Testis (tissue), 2 donors: ENCODE measurements at regions not wholly inside any gene's neighbourhood (a gene's known extent, or its start where the extent isn't known, plus 50 kb on each side); places are given as distances from the start of the nearest gene placed in this dataset.
"Not testable (repeated sequence)": the region's sequence is repeated elsewhere in the genome, so short reads cannot be mapped to it uniquely, and the experiment has no call there.

Experiments
- DNase-seq: peaks from one replicate; pipeline ENCODE4 v3.0.0-alpha.2; 2019
- H3K27ac ChIP-seq, 2 donors: fragments of 200-600 bp; sonication (generic); one replicate each; pipeline ENCODE4 v1.5.1; 2019
- H3K27me3 ChIP-seq: fragments of 200-600 bp; sonication (generic); one replicate; pipeline ENCODE4 v1.5.1; 2019
- H3K36me3 ChIP-seq: fragments of 200-600 bp; sonication (generic); one replicate; pipeline ENCODE4 v1.5.1; 2017; ENCODE audit warnings: low read depth; ENCODE audit errors: missing control alignments
- H3K4me1 ChIP-seq: fragments of 200-600 bp; sonication (generic); one replicate; pipeline ENCODE4 v1.5.1; 2019
- H3K4me3 ChIP-seq, 2 donors: fragments of 200-600 bp; sonication (generic); one replicate each; pipeline ENCODE4 v1.5.1; 2017 to 2019
- H3K9me3 ChIP-seq: fragments of 200-600 bp; sonication (generic); one replicate; pipeline ENCODE4 v1.5.1; 2017
- POLR2A ChIP-seq: fragments of 450-650 bp; IDR thresholded peaks from one replicate; pipeline ENCODE4 v1.6.1; 2017; ENCODE audit warnings: antibody characterized with exemption, mild to moderate bottlenecking, moderate library complexity
- WGBS, 2 donors: methylation state at CpG; one replicate each; pipeline ENCODE4 v1.1.5; 2018; 5-methylcytosine and 5-hydroxymethylcytosine counted together
- intact Hi-C: fragments of 100-400 bp; cut with DNase I; formaldehyde crosslinking; loops from one replicate; pipeline ENCODE4 v1.15.1; 2023; ENCODE audit warnings: low total_unique reads
- TF ChIP-seq, protein P1 (sequence below), 3 experiments: fragments of 450-650 bp in 2 of 3; fragments of 200-600 bp in 1 of 3; sonication (generic) in 1 of 3; IDR thresholded peaks; one replicate each; pipeline ENCODE4 v1.5.1; 2016 to 2019; ENCODE audit warnings: antibody characterized with exemption in 3 of 3, mild to moderate bottlenecking in 2 of 3, moderate library complexity in 1 of 3

DNA sequence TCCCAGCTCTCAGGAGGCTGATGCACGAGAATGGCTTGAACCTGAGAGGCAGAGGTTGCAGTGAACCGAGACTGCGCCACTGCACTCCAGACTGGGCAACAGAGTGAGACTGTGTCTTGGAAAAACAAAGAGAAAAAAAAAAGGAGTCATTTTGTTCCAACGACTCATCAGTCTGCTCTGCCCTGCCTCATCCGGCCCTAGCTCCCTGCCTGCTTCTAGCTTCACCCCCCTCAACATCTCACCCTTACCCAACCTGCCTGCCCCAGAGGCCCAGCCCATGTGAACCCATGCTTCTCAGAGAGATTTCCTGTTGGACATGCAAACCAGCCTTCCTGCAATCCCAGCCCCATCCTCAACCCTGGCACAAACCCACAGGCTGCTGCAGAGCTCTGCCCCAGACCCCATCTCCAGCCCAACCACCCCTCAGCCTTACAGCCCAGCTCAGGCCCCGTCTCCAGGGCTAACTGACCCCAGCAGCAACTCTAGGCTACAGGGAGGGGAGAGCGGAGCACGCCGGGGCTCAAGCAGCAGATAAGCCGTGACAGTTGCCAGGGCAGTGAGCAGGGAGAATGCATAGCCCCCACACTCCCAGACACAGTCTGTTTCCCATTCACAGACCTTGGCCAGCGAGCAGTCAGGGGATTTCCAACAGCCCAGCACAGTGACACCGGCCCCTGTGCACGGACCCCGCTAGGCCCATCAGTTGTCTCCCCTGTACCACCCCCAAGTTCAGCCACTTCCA, 86.0 kb upstream of the KCTD7 start:
- Histone ChIP-seq H3K36me3 (no peaks in the 10 kb centered on the region), H3K27me3 (no peaks in the 10 kb centered on the region), H3K4me1 (peaks cover 18% of the 10 kb centered on the region), H3K4me3 (no peak overlapping the region), H3K9me3 (no peaks in the 10 kb centered on the region), H3K27ac (peak overlapping the region in 1 of 2 donors; percentile 41)
- peak; percentile 67 for DNase-seq
- 40 to 45% methylated on average over 14 of the region's 14 CpGs for WGBS, 2 donors
- intact Hi-C loops: no loop called here
- TF ChIP-seq, protein P1, sequence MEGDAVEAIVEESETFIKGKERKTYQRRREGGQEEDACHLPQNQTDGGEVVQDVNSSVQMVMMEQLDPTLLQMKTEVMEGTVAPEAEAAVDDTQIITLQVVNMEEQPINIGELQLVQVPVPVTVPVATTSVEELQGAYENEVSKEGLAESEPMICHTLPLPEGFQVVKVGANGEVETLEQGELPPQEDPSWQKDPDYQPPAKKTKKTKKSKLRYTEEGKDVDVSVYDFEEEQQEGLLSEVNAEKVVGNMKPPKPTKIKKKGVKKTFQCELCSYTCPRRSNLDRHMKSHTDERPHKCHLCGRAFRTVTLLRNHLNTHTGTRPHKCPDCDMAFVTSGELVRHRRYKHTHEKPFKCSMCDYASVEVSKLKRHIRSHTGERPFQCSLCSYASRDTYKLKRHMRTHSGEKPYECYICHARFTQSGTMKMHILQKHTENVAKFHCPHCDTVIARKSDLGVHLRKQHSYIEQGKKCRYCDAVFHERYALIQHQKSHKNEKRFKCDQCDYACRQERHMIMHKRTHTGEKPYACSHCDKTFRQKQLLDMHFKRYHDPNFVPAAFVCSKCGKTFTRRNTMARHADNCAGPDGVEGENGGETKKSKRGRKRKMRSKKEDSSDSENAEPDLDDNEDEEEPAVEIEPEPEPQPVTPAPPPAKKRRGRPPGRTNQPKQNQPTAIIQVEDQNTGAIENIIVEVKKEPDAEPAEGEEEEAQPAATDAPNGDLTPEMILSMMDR (IDR thresholded peaks at IDR 0.05): no peak
- TF ChIP-seq POLR2A: no peak

DNA sequence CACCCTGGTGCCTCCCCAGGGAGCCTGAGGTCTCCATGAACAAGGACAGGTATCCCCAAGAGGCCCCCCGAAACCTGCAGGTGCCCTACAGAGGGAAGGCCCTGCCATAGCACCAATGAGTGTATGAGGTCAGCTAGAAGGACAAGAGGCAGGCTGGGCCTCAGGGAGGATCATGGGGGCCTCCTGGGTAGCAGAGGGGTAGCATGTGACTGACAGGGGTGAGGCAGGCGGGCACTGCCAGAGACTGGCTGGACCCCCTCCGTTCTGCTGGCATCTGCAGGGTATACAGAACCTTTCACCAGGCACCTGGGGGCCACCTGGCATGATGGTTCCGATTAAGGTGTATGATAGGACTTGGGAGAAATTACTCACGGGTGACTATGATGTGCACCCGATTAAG, 79.2 kb upstream of the KCTD7 start:
- no peak for DNase-seq
- no peaks in the 10 kb centered on the region for H3K36me3 ChIP-seq
- TF ChIP-seq, protein P1 (IDR thresholded peaks at IDR 0.05): no peak
- TF ChIP-seq POLR2A: no peak

DNA sequence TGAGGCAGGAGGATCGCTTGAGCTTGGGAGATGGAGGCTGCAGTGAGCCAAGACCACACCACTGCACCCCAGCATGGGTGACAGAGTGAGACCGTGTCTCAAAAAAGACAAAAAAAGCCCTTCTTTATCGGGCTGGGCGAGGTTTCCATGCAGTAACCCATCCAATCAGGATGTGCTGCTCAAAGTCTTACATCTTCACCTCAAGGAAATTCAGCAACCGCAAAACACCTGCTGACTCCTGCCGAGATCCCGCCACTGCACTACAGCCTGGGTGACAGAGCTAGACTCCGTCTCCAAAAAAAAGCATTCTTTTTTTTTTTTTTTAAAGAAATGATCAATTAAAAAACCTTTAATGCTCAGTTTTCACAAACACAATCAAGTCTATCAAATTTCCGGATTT, 75.7 kb upstream of the KCTD7 start:
- no peak for DNase-seq

More for the DNA sequence above, 79.2 kb upstream of the KCTD7 start:
- Histone ChIP-seq H3K27ac (no peak overlapping the region), H3K4me3 (no peak overlapping the region), H3K27me3 (no peaks in the 10 kb centered on the region), H3K4me1 (no peaks in the 10 kb centered on the region), H3K9me3 (no peaks in the 10 kb centered on the region)
- WGBS, 2 donors: 81 to 92% methylated on average over 4 to 6 of the region's 6 CpGs
- intact Hi-C loops: no loop called here

DNA sequence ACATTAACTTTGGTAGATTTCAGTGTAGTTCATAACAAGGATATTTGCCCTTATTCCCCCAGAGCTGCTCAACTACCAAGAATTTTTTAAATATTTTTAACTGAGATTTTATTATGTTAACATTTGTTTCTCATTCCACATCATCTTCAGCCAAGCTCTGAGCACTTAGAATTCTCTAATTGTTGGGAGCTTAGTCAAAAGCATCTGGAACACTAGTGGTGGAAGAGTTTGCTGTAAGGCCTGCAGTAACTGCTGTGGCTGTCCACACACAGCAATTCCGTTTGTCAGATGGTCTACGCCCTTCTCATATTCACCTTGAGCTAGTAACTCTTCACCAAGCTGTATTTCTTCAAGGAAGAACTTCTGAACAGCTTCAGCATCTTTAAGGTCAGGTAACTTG, 75.0 kb upstream of the KCTD7 start:
- intact Hi-C loops, H3K27me3 ChIP-seq, H3K4me1 ChIP-seq, H3K36me3 ChIP-seq, DNase-seq, H3K9me3 ChIP-seq, H3K4me3 ChIP-seq, H3K27ac ChIP-seq: not testable (repeated sequence)
- WGBS, 2 donors: 57 to 65% methylated on average over 2 of the region's 2 CpGs

More for the DNA sequence above, 75.7 kb upstream of the KCTD7 start:
- peaks cover 6% of the 10 kb centered on the region for H3K4me1 ChIP-seq
- H3K36me3 ChIP-seq: no peaks in the 10 kb centered on the region
- H3K4me3 ChIP-seq: no peak overlapping the region
- H3K9me3 ChIP-seq: no peaks in the 10 kb centered on the region
- H3K27ac ChIP-seq: no peak overlapping the region
- no peak for TF ChIP-seq POLR2A
- TF ChIP-seq, protein P1 (IDR thresholded peaks at IDR 0.05): no peak
- intact Hi-C loops: no loop called here
- no peaks in the 10 kb centered on the region for H3K27me3 ChIP-seq
- 96 to 98% methylated on average over 9 of the region's 9 CpGs for WGBS, 2 donors

DNA sequence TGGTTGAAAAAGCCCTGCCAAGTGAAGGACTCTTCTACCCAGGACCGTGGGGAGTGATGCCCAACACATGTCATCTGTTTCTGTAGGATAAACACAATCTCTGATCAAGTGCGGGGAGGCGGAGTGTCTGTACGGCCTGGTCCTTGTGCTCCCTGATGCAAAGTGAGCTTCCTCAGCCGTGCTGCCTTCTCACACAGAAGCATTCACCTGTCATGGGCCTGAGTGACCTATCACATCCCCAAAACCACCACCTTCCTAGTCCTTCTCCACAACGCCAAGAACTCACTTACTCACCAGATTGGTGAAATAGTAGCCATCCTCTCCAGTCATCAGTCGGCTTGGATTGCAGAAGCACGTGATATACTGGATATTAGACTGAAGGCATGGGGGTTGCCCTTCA, 74.4 kb upstream of the KCTD7 start:
- H3K36me3 ChIP-seq, H3K4me3 ChIP-seq, H3K9me3 ChIP-seq, H3K27ac ChIP-seq, intact Hi-C loops, DNase-seq, H3K4me1 ChIP-seq, H3K27me3 ChIP-seq: not testable (repeated sequence)
- 82 to 85% methylated on average over 6 to 8 of the region's 8 CpGs for WGBS, 2 donors

DNA sequence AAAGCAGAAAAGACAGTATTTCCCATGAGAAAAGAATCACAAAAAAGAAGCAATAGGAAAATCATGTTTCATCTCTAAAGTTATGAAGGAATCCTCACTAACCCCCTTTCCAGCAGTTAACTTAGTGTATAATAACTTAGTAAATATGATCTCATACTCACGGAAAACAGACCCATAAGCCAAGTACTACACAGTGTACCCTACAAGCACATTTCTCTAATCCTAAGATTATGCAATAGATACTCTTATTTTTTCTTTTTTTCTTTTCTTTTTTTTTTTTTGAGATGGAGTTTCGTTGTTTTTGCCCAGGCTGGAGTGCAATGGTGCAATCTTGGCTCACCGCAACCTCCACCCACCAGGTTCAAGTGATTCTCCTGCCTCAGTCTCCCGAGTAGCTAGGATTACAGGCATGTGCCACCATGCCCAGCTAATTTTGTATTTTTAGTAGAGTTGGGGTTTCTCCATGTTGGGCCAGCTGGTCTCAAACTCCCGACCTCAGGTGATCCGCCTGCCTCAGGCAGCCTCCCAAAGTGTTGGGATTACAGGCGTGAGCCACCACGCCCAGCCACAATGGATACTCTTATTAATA, 73.7 kb upstream of the KCTD7 start:
- H3K4me1 ChIP-seq, intact Hi-C loops, H3K36me3 ChIP-seq, H3K27ac ChIP-seq, H3K9me3 ChIP-seq, DNase-seq, H3K27me3 ChIP-seq, H3K4me3 ChIP-seq: not testable (repeated sequence)
- 78 to 88% methylated on average over 8 of the region's 8 CpGs for WGBS, 2 donors
